ENCODE measurements at regions not wholly inside any gene's neighbourhood (a gene's known extent, or its start where the extent isn't known, plus 50 kb on each side); places are given as distances from the start of the nearest gene placed in this dataset.

DNA sequence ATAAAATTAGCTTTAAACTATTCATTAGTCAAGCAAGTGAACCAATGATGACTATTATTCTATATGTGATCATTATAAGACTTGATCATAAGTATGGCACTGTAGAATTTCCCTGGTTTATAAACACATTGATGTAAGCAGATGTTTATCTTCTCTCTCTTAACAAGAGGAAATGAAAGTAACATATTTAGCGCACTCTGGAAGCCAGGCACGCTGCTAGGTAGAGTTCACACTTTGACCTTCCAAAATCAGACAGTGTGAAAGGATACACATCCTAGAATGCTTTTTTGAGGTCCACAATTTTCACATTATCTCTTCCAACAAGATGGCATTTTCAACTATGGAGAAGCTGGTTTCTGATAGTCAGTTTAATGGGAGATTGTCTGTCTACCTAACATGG, 529.4 kb upstream of the IGFBP3 start:
- no peak overlapping the region for H3K4me3 ChIP-seq (ENCODE audit: low read length in 3 of 3)
- H3K9ac ChIP-seq (ENCODE audit: low read length in 3 of 3) = no peak overlapping the region
- no peaks in the 10 kb centered on the region for H3K4me1 ChIP-seq (ENCODE audit: control insufficient read depth in 2 of 3, insufficient read depth in 2 of 3, low read depth in 1 of 3, low read length in 3 of 3)
- no peak for FAIRE-seq
- no peaks in the 10 kb centered on the region for H3K36me3 ChIP-seq (ENCODE audit: control insufficient read depth in 2 of 3, insufficient read depth in 3 of 3, low read length in 3 of 3)
- no peak overlapping the region for H3K27ac ChIP-seq (ENCODE audit: low read depth in 2 of 2, low read length in 2 of 2)
- no peaks in the 10 kb centered on the region for H3K27me3 ChIP-seq (ENCODE audit: control insufficient read depth, insufficient read depth, low read length)
- intact Hi-C loops (cut with DNase I) = no loop called here
- TF ChIP-seq, protein P1, sequence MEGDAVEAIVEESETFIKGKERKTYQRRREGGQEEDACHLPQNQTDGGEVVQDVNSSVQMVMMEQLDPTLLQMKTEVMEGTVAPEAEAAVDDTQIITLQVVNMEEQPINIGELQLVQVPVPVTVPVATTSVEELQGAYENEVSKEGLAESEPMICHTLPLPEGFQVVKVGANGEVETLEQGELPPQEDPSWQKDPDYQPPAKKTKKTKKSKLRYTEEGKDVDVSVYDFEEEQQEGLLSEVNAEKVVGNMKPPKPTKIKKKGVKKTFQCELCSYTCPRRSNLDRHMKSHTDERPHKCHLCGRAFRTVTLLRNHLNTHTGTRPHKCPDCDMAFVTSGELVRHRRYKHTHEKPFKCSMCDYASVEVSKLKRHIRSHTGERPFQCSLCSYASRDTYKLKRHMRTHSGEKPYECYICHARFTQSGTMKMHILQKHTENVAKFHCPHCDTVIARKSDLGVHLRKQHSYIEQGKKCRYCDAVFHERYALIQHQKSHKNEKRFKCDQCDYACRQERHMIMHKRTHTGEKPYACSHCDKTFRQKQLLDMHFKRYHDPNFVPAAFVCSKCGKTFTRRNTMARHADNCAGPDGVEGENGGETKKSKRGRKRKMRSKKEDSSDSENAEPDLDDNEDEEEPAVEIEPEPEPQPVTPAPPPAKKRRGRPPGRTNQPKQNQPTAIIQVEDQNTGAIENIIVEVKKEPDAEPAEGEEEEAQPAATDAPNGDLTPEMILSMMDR (IDR thresholded peaks at IDR 0.05; ENCODE audit: borderline replicate concordance, extremely low read depth, insufficient read depth) = no peak
- no peak for DNase-seq
- no peaks in the 10 kb centered on the region for H3K9me3 ChIP-seq (ENCODE audit: control insufficient read depth in 2 of 3, insufficient read depth in 1 of 3, low read length in 3 of 3)

DNA sequence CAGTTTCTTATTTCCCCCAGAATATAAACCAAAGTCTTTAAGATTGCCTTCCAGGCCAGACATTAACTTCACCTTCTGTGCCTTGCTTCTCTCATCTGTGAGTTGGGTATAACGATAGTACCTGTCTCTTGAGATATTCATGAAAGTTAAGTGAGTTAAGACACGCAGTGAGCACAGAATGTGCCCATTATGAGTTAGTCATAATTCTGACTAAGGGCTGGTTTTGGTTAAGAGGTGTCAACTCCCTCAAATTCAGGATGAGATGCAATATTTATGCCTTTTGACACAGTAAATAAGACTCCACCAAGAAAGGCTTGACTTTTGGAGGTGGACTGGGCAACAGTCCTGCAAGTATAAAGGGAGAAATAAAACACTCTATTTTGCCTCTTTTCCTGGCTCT, 528.7 kb upstream of the IGFBP3 start:
- intact Hi-C loops (cut with DNase I) = no loop called here
- DNase-seq (no peak), FAIRE-seq (no peak)
- Histone ChIP-seq H3K27ac (ENCODE audit: low read depth in 2 of 2, low read length in 2 of 2) (no peak overlapping the region), H3K4me3 (ENCODE audit: low read length in 3 of 3) (no peak overlapping the region), H3K36me3 (ENCODE audit: control insufficient read depth in 2 of 3, insufficient read depth in 3 of 3, low read length in 3 of 3) (no peaks in the 10 kb centered on the region), H3K27me3 (ENCODE audit: control insufficient read depth, insufficient read depth, low read length) (no peaks in the 10 kb centered on the region), H3K9me3 (ENCODE audit: control insufficient read depth in 2 of 3, insufficient read depth in 1 of 3, low read length in 3 of 3) (no peaks in the 10 kb centered on the region), H3K9ac (ENCODE audit: low read length in 3 of 3) (no peak overlapping the region), H3K4me1 (ENCODE audit: control insufficient read depth in 2 of 3, insufficient read depth in 2 of 3, low read depth in 1 of 3, low read length in 3 of 3) (no peaks in the 10 kb centered on the region)
- TF ChIP-seq, protein P1 (IDR thresholded peaks at IDR 0.05; ENCODE audit: borderline replicate concordance, extremely low read depth, insufficient read depth) = no peak

GRCh38 chr7:46448478-46448877, 527.4 kb upstream of the IGFBP3 start:
- no peaks in the 10 kb centered on the region for H3K27me3 ChIP-seq (ENCODE audit: control insufficient read depth, insufficient read depth, low read length)
- FAIRE-seq (no peak), DNase-seq (no peak)
- no peaks in the 10 kb centered on the region for H3K4me1 ChIP-seq (ENCODE audit: control insufficient read depth in 2 of 3, insufficient read depth in 2 of 3, low read depth in 1 of 3, low read length in 3 of 3)
- TF ChIP-seq, protein P1 (IDR thresholded peaks at IDR 0.05; ENCODE audit: borderline replicate concordance, extremely low read depth, insufficient read depth) = no peak
- no peaks in the 10 kb centered on the region for H3K36me3 ChIP-seq (ENCODE audit: control insufficient read depth in 2 of 3, insufficient read depth in 3 of 3, low read length in 3 of 3)
- H3K27ac ChIP-seq (ENCODE audit: low read depth in 2 of 2, low read length in 2 of 2) = no peak overlapping the region
- H3K9ac ChIP-seq (ENCODE audit: low read length in 3 of 3) = no peak overlapping the region
- intact Hi-C loops (cut with DNase I) = no loop called here
- H3K4me3 ChIP-seq (ENCODE audit: low read length in 3 of 3) = no peak overlapping the region
- no peaks in the 10 kb centered on the region for H3K9me3 ChIP-seq (ENCODE audit: control insufficient read depth in 2 of 3, insufficient read depth in 1 of 3, low read length in 3 of 3)

- Histone ChIP-seq H3K36me3 (ENCODE audit: control insufficient read depth in 2 of 3, insufficient read depth in 3 of 3, low read length in 3 of 3) (no peaks in the 10 kb centered on the region), H3K4me1 (ENCODE audit: control insufficient read depth in 2 of 3, insufficient read depth in 2 of 3, low read depth in 1 of 3, low read length in 3 of 3) (no peaks in the 10 kb centered on the region), H3K9me3 (ENCODE audit: control insufficient read depth in 2 of 3, insufficient read depth in 1 of 3, low read length in 3 of 3) (no peaks in the 10 kb centered on the region), H3K27ac (ENCODE audit: low read depth in 2 of 2, low read length in 2 of 2) (no peak overlapping the region), H3K4me3 (ENCODE audit: low read length in 3 of 3) (no peak overlapping the region), H3K9ac (ENCODE audit: low read length in 3 of 3) (no peak overlapping the region), H3K27me3 (ENCODE audit: control insufficient read depth, insufficient read depth, low read length) (no peaks in the 10 kb centered on the region)
- intact Hi-C loops (cut with DNase I) = no loop called here
- FAIRE-seq (no peak), DNase-seq (no peak)
- TF ChIP-seq, protein P1 (IDR thresholded peaks at IDR 0.05; ENCODE audit: borderline replicate concordance, extremely low read depth, insufficient read depth) = no peak
These were observed 525.1 kb upstream of the IGFBP3 start for GRCh38 chr7:46446151-46446550.
